Right lung (tissue), 2 donors: ENCODE measurements at regions not wholly inside any gene's neighbourhood (a gene's known extent, or its start where the extent isn't known, plus 50 kb on each side); places are given as distances from the start of the nearest gene placed in this dataset.
"Not testable (repeated sequence)": the region's sequence is repeated elsewhere in the genome, so short reads cannot be mapped to it uniquely, and the experiment has no call there.

Experiments used
- DNase-seq, 2 donors: peaks; one replicate each; pipeline ENCODE4 v3.0.0-alpha.2; 2013

DNA sequence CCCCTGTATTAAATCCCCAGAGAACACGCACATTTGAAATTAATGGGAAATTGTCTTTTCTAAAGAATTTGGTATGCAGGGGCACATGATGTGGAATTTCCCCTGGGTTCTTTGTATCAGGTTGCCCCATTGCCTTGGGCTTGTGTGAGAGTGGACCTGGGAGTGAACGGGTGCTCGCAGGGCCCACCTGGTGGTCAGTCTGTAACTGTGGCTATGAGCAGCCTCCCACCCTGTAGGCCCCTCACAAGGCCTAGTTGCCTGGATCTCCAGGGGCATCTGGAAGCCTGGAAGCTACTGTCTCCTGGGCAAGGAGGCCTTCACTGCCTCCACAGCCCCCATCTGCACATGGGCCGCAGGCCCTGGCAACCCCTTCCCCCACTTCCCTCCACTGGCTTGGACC, 96.7 kb downstream of the SLC25A47 start:
- DNase-seq: no peak

DNA sequence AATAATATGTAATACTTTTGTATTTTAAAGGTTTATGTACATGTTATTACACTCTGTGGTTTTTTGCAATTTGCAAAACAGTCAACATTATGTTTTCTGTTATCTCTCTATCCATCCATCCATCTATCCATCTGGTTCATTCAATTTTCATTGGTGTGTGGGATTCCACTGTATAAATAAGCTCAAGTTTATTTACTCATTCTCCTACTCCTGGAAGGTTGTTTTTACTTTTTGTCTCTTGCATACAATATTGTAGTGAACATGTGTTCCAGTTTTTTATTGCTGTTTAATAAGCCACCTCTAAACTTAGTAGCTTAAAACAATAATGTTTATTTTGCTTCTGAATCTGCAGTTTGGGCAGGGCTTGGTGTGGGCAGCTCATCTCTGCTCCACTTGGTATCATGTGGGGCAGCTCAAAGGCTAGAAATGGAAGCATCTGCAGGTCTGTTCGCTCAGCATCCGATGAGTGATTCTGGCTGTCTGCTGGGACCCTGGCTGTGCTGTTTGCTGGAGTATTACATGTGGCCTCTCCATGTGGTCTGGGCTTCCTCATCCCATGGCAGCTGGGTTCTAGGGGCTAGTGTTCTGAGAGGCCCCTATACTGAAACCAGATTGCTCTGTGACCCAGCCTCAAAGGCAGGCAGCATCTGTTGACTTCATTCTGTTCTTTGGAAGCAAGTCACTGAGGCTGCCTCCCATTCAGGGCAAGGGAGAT, 98.8 kb downstream of the SLC25A47 start:
- DNase-seq: no peak

DNA sequence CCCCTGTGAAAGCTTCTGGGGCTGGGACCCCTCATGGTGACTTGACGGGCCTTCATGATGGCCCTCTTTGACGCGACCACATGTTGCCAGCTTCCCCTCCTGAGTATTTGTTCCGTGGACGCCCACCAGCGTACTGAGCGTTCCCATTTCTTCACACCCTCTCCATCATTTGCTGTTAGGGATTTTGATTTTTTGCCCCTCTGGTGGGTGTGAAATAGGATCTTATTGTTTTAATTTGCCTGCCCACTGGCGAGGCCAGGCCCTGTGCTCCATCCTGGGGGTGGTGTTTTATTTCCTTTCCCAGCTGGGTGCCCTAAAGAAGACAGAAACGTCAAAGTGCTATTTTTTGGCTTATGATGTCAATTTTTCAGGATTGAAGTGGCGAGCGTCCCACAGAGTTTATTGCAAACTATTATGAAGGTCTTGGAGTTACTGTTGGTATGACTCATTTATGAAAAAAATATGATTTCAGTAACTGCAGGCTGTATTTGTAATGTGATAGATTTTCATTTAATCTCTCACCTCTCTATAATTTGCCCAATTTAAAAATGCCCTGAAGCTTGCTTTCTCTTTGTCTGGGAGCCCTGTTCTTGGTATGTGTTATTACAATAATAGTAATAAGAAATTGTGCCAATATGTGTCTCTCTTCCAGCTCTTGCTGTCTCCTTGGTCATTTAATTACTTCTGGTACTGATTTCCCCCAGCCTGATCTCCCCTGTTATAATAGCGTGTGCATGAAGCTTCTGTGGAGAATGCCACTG, 99.6 kb downstream of the SLC25A47 start:
- DNase-seq: no peak

DNA sequence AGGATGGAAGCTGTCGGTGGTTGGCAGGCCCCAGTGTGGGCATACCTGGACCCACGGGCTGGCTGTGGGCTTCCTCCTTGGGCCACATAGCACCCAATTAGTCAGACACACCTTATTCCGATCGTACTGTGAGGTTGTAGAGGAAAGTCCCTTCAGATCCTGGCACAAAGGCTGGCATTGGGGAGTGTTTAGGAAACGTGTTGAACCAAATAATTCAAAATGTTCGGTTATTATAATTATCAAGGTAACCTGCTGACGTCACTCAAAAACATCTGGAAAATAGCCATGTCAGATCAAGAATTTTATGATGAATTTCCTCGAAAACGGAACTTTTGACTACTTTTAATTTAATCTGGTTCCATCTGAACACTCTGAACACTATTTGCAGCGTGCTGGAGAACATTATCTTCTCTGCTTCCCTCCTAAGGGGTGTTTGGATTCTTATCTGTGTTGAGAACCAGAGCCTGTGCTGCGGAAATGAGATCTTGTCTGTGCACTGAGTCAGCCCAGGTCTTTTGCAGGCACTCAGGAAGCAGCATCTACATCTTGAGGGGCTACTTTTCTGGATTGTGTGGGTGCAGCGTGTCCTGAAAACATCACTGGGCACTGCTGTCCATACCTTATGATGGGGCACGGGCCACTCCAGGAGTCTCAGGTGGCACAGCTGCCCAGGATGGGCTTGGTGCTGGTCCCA, 100.3 kb downstream of the SLC25A47 start:
- no peak for DNase-seq

DNA sequence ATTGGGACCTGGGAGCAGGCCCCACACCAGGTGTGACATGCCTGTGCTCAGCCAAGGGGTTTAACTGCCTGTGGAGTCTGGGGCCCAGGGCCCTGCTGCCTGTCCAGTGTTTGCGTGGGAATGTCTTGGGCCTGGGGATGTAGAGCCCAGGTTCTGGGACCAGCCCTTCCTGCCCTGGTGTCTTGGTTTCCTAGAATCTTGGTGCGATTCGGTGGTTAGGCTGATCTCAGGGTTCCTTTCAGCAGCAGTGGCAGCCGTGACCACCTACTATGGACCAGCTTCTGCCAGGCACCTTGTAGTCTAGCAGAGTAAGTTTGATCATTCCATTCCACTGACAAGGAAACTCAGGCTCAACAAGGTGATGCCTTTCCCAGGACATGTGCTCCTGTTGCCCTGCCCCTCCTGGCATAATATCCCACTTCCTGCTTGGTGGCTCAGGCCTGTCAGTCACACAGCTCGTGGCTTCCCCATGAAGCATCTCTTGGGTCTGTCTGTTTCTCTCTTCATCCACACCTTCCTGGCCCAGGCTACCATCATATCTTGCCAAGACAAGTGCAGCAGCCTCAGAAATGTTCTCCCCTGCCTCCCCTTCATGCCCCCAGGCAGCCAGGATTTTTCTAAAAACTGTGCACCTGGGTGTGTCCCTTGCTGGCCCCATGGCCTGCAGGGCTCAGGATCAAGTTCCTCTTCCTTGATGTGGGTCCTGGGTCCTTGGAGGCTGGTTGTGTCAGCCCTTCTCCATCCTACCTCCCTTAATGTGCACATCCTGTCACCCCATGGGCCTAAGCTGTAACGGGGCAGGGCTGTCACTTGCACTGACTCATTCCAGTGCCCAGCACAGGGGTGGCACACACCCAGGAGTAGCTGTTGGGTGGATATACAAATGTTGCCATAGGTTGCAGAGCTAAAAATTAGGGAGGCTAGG, 101.6 kb downstream of the SLC25A47 start:
- DNase-seq: no peak

DNA sequence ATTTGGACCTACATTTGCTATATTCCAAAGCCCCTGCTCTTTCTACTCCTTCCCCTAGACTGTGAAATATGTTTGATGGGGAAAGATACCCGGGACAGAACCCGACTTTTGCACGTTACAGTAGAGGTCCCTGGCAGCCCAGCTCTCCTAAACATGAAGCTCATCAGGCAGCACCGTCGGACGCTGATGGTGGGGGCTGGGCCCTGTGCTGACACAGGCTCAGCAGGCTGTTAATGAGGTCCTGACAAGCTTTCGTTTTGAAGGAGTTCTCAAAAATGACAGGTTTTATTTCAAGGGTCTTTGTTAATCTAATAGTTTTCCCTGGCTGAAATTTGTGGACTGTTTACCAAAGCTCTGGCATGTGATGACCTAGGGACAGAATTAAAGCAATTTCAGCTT, 102.3 kb downstream of the SLC25A47 start:
- no peak for DNase-seq

DNA sequence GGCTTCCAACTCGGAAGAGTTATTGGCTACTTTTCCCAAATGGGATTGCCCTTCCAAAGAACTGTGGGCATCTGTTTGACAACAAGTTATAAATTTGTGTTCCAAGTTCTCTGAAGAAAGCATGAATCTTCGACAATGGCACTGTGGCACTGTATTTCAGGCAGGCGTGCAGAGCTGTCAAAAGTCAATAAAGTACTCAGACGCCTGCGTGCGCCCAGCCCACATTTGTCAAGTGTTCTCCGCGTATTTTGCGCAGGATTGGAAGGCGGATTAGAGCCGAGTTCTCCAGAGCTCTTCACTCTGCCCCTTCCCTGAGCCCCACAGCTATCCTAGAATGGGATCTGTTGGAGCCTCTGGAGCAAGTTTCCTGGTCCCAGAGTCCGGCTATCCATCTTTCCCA, 103.2 kb downstream of the SLC25A47 start:
- DNase-seq: no peak

DNA sequence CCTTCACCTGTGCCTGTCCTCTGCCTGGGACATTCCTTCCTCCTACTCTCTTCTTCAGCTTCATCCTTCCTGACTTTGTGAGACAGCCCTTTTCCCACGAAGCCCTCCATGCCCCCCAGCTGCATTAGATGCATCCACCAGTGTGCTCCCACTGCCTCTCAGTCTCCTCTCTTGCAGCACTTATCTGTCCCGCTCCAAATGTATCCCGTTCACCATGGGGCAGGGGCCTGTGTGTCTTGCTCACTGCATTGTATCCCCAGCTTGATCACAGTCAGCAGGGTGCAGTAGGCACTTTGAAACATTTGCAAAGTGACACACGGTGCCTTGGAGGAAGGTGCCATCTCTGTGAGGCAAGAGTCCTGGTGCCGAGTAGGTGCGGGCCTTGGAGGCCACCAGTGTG, 104.0 kb downstream of the SLC25A47 start:
- no peak for DNase-seq

DNA sequence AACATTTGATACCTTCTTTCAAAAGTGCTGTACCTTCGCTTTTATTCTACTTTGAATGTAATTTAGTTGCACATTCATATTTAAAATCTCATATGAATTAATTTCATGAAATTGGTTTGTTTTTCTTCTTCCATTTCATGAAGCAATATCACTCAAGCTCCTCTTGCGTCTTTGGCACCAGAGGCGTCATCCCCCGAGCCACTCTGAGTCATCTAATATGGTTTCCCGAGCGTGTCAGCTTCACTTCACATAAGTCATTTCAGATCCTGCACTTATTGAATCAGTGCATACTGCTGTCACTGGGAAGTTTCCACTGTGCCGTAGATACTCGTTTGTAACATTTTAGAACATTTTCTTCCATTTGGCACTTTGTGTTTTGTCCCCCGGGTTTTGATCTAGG, 105.6 kb downstream of the SLC25A47 start:
- no peak for DNase-seq

DNA sequence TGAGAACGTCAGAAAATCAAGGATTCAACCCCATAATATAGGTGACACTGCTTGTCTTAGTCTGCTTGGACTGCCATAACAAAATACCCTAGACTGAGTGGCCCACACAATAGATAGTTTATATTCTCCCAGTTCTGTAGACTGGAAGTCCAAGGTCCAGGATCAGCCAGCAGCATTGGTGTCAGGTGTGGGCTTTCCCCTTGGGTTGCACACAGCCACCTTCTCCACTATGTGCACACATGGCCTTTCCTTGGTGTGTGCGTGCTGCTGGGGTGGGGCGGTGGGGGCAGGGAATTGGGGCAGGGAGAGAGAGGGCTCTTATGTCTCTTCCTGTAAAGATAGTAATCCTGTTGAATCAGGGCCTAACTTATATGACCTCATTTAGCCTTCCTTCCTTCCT, 106.4 kb downstream of the SLC25A47 start:
- DNase-seq: no peak

DNA sequence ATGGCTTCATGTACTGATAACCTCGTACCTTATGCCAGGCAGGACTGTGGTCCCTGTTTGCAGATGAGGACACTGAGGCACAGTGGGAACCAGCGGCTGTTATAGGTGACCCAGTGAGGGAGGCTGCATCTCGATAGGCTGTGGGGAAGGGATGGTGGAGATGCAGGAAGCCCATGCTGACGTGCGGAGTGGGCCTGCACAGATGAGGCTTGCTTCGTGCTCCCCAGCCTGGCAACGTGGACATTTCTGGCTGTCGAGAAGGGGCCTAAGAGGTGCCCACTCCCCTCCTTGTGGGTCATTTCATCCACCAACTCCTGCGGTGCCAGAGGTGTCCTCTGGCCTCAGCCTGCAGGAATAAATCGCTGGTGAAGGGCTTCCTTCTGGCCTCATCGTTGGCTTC, 107.4 kb downstream of the SLC25A47 start:
- no peak for DNase-seq

DNA sequence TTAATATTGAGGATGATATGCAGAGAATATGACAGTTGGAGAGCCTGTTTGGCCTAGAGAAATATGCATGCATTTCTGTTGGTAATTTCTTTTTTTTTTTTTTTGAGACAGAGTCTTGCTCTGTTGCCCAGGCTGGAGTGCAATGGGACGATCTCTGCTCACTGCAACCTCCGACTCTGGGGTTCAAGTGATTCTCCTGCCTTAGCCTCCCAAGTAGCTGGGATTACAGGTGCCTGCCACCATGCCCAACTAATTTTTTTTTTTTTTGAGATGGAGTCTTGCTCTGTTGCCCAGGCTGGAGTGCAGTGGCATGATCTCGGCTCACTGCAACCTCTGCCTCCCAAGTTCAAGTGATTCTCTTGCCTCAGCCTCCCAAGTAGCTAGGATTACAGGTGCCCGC, 108.3 kb downstream of the SLC25A47 start:
- not testable (repeated sequence) for DNase-seq

DNA sequence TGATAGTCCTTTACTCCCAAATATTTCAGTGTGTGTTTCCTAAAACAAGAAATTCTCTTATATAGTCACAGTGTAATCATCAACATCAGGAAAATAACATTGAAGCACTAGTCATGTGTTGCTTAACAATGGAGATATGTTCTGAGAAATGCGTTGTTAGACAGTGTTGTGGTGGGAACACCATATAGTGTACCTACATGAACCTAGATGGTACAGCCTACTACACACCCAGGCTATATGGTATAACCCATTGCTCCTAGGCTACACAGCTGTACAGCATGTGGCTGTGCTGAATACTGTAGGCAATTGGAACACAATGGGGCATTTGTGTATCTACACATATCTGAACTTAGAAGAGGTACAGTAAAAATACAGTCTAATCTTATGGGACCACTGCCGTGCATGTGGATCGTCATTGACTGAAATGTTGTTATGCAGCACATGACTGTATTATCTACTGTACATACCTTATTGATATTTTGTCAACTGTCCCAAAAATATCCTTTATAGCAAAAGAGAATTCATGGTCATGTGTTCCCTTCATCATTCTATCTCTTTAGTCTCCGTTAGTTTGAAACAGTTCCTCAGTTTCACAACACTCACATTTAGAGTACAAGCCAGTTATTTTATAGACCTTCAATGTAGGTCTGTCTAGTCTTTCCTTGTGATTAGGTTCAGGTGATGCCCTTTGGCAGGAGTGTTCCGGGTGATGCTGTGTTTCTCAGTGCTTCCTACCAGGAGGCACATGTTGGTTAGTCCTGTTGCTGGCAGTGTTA, 109.7 kb downstream of the SLC25A47 start:
- DNase-seq: no peak

DNA sequence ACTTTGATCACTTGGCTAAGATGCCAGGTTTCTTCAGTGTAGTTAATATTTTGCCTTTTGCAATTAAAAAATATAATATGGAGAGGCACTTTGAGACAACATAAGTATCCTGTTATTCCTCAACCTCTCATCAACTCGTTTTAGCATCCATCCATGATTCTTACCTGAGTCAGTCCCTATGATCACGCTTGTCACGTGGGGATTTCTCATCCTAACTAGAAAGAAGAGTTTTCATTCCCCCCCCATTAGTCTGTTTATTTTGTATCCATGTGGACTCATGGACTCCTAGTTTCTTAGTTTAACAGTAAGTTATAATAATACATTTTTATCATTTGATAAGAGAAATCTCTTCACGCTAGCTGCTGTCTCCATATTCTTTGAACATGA, 110.3 kb downstream of the SLC25A47 start:
- no peak for DNase-seq

DNA sequence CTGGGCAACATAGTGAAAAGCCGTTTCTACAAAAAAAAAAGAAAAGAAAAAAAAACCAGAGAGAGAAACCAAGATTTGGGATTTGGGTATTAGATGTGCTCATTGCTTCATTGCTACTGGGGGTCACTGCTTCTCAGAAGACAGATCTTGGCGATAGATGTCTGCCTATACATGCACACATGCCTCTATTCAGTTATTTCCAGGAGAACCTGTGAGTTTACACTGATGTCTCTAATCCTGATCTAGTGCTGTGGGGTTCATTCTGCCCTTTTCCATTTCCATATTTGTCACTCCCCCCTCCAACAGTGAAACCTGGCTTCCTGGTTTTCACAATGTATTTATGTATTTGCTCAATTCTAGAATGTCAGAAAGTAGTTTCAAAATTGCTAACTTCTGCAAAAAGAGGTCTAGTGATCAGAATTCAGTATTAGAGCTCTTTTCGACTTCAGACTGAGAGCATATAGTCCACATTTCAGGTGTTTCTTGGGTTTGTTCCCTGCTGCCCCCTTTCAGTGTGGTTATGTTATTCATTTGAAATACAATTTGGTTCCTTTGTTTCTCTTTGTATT, 111.0 kb downstream of the SLC25A47 start:
- DNase-seq: no peak

DNA sequence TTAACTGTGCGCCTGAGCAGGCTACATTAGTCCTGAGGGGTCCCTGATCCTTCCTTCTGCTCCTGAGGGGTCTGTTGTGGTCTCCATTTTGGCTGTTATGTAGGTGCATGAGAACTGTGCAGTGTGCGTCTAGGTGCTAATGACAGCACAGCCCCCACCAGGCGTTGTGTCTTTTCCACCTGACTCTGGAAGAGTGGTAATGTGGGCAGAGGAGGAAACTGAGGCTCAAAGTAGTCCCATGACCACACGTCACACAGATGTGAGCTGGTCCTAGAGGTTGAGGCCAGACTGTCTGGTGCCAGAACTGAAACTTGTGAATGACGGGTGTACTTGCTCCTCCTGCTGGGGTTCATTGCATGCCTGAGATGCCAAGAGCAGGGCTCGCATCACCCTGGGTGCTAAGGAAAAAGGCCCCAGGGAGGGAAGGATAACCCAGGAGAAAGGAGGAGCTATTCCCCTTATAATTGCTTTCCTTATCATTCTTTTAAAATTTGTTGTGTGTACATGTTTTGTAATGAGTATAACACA, 111.8 kb downstream of the SLC25A47 start:
- no peak for DNase-seq

DNA sequence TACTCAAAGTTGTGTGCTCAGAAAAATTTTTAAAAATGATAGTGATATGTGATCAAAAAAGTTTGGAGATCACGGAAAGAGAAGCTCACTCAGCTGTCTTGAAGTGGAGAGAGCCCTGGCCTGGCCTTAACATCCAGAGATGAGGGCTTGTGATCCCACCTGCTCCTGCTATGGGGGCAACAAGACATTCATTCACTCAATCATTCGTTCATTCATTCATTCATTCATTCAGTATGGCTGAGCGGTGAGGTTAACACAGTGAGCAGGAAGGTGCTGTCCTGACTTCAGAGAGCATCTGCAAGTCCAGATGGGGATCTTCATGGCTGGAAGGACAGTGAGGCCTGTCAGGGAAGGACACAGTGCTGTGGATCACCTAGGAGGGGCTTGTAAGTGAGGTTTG, 112.3 kb downstream of the SLC25A47 start:
- no peak for DNase-seq

DNA sequence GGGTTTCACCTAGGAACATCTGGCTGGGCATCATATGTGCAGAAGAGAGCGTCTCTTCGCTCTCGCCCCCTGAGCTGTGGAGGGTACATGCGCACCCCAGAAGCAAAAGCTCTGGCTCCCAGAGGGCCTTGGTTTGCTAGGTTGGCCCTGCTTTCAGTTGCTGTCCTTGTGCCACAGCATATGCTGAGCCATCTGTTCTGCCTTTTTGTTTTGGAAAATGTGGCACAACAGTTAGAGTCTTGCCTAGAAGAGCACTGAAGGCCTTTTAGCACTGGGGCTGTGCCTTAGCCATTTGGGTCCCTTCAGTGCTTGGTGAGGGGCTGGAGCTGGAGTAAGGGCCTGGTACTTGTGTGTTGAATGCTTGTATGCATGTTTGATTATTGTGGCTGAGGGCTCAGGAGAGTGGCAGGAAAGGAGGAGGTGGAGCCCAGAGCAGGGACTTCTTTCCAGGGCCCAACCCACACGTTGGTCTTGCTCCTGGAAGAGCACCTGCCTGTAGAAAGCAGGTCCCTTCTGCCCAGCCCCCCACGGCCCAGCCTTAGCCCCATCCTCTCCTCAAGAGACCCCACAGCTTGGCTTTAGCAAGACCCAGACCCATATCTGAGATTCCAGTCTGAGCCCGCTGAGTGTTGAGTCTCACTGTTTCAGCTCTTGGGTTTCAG, 113.7 kb downstream of the SLC25A47 start:
- DNase-seq: no peak

DNA sequence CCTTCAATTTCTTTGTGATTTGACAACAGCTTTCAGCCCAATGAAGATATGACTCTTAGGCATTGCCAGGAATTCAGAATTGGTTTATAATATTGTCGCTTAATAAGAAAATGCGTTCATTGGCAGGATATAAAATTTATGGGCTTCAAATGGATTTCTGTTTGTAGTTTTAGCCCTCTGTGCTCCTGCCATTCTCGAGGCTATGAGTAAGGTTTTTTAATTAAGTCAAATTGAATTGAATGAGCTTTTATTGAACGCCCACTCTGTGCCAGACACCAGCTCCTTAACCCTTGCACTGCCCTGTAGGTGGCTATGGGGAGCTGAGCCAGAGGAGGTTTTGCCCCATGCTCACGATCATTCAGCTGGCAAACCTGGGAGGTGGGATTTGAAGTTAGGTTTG, 115.1 kb downstream of the SLC25A47 start:
- no peak for DNase-seq
